ENCODE measurements at regions not wholly inside any gene's neighbourhood (a gene's known extent, or its start where the extent isn't known, plus 50 kb on each side); places are given as distances from the start of the nearest gene placed in this dataset.

DNA sequence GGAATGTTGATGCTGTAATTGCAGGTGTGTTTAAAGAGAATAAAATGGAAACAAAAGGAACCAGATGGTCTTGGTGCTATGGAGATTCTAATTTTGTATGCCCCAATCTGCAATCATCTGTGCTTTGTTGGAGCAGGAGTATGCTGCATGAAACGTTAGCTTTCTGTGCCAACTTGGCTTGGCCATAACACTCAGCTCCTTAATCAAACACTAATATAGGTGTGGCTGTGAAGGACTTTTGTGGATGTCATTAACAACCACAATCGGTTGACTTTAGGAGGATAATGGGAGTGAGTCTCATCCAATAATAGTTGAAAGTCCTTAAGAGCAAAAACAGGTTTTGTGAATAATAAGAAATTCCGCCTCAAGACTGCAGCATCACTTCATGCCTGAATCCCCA lies 399.2 kb downstream of the NLGN4X start:
- no peak for DNase-seq

GRCh38 chrX:5829060-5829459 lies 399.6 kb downstream of the NLGN4X start:
- no peak for DNase-seq

- DNase-seq: no peak
These were observed 404.8 kb downstream of the NLGN4X start for GRCh38 chrX:5823903-5824302.

- no peak for DNase-seq
These were observed 418.0 kb downstream of the NLGN4X start for GRCh38 chrX:5810636-5811035.

DNA sequence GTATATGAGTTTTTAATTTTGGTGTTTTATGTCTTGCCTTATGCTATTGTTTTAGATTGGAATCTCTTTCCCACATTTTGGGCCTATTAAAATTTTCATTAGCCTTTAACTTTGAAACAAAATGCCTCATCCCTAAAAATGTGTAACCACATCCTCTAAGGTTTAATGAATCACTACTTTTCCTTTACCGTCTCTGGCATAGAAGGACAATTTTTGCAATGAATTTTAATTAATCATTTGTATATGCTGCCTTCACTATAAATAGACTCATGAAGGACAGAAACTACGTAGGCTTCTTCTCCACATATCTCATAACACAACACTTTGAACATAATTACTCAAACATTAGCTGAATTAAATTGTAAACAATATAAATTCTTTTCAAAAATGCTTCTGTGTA lies 421.5 kb downstream of the NLGN4X start:
- DNase-seq: no peak

- DNase-seq: no peak
These were observed 426.3 kb downstream of the NLGN4X start for GRCh38 chrX:5802391-5802790.

- no peak for DNase-seq
These were observed 436.9 kb downstream of the NLGN4X start for GRCh38 chrX:5791721-5792120.

- no peak for DNase-seq
These were observed 439.8 kb downstream of the NLGN4X start for GRCh38 chrX:5788910-5789309.

DNA sequence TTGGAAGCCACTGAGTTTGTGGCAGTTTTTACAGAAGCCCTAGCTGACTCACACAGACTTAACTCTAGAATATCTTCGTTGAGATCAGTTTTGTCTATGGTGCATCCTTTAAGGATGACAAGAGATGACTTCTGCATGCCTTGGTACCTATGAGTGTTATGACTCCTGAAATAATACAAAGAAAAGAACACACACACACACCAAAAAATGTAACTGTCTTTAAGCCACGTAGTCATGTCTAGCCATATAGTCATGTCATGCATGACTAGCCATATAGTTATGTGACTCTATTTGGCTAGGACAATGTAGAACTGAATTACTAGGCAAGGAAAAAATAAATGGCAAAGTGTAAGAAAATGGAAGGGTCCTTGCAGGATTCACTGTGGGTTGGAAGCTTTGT lies 447.8 kb downstream of the NLGN4X start:
- no peak for DNase-seq

DNA sequence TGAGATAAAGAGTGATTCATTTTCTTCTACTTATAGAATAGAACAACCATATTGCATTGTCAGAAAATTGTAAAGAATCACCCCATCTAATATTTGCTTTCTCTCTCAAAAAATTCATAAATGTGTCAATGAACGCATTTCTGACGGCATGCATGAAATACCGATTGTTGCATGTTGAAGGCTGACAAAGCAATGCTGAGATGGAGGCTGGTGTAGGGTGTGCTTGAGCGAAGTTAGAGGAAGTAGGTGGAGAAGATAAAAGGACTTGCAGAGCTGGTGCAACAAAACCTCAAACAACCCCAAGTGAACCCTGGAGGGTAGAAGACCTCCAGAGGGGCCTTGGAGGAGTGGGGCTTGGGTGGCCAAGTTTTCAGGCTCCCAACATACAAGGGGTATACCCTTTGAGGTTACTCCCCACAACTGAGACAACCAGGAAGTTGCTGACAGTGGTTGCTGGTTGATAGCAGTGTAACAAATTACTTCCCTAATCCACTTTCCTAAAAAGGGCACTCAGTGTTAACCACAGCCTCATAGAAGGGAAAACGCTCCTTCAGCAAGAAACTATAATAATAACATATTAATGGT lies 452.7 kb downstream of the NLGN4X start:
- DNase-seq: no peak

- DNase-seq: no peak
These were observed 454.2 kb downstream of the NLGN4X start for GRCh38 chrX:5774446-5774845.

DNA sequence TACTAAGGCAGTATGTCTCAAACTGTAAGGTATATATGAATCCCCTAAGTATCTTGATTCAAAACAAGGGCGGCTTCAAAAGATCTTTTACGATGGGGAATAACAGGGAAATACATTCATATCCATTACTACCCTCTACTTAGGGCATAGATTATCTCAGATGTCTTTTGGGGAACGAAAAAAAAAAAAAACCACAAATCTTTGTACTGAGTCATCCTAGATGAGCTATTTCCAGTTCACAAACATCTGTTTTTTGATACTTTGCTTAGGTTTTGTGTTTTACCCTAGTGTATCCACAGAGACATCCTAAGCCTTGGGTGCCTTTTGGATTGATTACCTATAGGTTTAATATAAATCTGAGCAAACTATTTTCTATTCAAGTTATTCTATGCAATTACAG lies 457.2 kb downstream of the NLGN4X start:
- no peak for DNase-seq

DNA sequence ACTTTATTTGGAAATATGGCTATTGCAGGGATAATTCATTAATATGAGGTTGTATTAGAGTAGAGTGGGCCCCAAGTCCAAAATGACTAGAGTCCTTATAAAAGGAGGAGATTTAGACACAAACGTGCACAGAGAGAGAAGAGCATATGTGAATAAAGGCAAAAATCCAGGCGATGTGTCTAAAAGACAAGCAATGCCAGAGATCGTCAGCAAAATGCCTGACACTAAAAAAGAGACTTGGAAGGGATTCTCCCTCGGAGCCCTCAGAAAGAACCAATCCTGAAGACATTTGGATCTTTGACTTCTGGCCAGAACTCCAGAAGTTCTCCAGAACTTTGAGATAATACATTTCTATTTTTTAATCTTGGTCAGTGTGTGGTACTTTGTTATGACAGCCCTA lies 472.1 kb downstream of the NLGN4X start:
- DNase-seq: no peak

- no peak for DNase-seq
These were observed 475.4 kb downstream of the NLGN4X start for GRCh38 chrX:5753291-5753690.

DNA sequence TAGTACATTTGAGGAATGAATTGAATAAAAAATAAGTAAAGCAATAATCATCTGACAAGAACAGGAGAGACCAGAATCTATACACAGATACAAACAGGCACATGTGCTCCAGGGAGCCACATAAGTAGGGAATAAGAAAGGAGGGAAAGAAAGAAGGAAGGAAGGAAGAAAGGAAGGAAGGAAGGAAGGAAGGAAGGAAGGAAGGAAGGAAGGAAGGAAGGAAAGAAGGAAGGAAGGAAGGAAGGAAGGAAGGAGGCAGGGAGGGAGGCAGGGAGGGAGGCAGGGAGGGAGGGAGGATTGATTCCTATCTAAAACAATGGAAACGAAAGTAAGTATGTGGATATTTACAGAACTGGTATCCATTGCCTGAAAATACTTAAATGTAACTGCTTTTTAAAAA lies 475.8 kb downstream of the NLGN4X start:
- DNase-seq: no peak

DNA sequence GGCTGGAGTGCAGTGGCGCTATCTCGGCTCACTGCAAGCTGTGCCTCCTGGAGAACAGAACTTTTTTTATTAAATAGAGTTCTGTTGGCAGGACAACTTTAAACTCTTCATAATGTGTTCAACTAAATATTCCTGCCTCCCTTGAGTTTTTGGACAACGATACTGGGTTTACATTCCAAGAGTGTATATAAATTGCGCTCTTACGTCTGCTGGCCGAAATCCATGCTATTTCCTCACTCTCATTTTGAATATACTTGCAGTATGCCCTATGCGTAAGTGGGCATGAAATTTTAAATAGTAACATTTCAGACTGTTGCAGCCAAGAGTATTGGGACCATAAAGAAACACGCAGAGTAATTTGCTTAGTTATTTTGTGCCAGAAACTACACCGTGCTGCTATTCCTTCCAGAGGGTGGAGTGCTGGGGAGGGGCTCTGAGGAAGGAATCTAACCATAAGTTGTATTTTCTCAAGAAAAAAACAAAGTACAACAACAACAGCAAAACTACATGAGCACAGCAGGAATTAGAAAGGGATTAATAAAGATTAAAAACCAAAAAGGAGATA lies 480.0 kb downstream of the NLGN4X start:
- no peak for DNase-seq

GRCh38 chrX:5746231-5746630 lies 482.4 kb downstream of the NLGN4X start:
- no peak for DNase-seq

DNA sequence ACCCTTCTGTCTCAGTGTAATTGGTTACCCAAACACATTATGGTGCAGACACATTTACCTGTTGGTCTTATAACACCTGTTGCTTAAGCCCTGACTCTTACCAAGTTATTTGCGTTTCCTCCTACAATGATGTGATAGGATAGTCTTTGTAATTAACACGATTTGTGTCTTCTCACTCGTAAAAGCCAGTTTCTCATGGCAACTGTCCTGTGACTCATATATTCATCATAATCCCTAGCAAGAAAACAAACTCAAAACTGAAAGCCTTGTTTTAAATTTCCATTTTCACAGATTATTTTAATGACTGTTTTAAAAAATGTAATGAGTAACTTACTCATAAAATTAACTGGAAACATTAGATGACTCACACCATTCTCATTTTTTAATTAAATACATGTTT lies 495.2 kb downstream of the NLGN4X start:
- DNase-seq: no peak

- no peak for DNase-seq
These were observed 498.1 kb downstream of the NLGN4X start for GRCh38 chrX:5730556-5730955.

DNA sequence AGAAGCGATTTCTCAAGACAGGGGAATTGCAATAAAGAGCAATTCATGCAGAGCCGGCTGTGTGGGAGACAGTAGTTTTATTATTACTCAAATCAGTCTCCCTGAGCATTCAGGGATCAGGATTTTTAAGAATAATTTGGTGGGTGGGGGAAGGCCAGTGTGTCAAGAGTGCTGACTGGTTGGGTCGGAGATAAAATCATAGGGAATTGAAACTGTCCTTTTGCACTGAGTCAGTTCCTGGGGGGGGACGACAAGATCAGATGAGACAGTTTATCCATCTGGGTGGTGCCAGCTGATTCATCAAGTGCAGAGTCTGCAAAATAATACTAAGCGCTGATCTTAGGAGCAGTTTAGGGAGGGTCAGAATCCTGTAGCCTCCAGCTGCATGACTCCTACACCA lies 502.4 kb downstream of the NLGN4X start:
- no peak for DNase-seq

DNA sequence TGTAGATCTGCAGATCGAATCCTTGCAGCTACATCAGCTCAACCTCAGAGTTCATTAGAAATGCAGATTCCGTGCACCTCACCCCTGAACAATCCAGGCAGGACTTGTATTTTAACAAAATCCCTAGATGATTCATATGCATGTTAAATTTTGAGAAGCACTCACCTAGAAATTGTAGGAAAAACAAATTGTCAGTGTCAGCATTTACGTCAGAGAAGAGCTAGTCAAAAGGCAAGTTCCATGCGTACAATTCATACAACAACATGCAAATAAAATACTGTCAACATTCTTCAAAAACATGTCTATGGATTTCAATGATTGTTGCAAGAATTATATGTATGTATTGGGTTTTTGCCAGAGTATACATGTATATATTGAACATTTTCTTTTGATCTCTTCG lies 504.5 kb downstream of the NLGN4X start:
- DNase-seq: no peak

DNA sequence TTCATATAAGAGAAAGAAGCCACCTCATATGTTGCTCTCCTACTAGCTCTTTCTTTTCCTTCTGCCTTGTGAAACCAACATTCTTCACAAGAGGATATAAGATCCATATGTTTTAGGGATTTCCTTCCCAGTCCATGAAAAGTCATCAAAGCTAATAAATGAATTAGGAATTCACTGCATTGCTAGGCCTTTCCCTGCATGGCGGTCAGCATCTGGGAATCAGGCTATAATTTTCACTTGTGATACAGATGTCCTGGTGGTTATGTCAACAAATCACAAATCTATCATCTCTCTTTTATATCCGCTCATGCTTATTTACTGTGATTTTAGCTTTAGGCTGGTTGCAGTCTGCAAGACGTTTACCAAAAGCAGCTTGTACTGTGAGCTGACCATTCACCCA lies 510.0 kb downstream of the NLGN4X start:
- no peak for DNase-seq

- DNase-seq: no peak
These were observed 512.0 kb downstream of the NLGN4X start for GRCh38 chrX:5716666-5717065.

DNA sequence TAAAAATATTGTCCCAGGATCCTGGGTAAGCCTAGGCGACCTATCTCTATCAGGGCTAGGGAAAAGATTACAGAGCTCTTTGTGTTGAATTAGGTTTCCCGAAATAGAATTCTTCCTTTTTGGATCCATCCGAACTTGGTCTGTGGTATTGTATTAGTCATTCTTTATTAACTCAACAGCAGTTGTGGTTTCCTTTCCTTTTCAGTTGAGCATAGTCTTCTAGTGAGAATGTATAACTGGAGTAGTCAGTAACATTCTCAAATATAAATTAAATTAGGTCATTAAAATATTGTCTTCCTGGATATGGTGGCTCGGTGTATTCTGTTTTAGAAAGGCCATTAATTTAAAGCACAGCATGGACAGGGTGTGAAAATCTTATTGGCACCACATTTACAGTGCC lies 520.4 kb downstream of the NLGN4X start:
- no peak for DNase-seq

GRCh38 chrX:5702890-5703289 lies 525.8 kb downstream of the NLGN4X start:
- no peak for DNase-seq

DNA sequence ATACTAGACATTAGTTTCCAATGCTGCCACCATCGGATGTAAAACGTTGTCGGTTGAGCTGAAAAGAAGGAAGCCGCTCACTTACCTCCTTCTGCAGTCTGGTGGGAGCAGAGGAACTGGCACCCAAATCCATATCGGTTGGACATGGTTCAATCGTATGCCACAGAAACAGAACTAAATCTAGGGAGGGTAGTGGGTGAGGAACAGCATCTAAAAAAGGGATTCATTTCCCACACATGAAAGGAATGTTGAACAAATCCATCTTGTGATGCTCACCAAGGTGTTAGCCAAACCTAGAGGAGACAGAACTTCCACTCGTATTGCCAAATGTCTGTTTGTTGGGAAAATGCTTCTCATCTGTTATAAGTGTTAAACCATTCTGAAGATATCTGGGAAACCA lies 532.7 kb downstream of the NLGN4X start:
- DNase-seq: no peak
